GM10266 (cell line): ENCODE measurements at regions not wholly inside any gene's neighbourhood (a gene's known extent, or its start where the extent isn't known, plus 50 kb on each side); places are given as distances from the start of the nearest gene placed in this dataset.

Source experiments
- DNase-seq: peaks from one replicate; pipeline ENCODE4 v3.0.0; 2012; ENCODE audit errors: extremely low spot score
- CTCF ChIP-seq: IDR thresholded peaks from 2 replicates; pipeline ENCODE4 v1.5.1; 2012; ENCODE audit warnings: mild to moderate bottlenecking, low read depth; ENCODE audit not compliant: control insufficient read depth, insufficient read depth; ENCODE audit errors: missing control alignments

GRCh38 chr3:70409018-70409417 is 96.6 kb upstream of the MDFIC2 start:
- no peak for DNase-seq
- TF ChIP-seq CTCF, result no peak

- no peak for DNase-seq
- no peak for TF ChIP-seq CTCF
These were observed 87.8 kb upstream of the MDFIC2 start for GRCh38 chr3:70400194-70400593.

- TF ChIP-seq CTCF, result no peak
- DNase-seq, result no peak
These were observed 81.6 kb upstream of the MDFIC2 start for GRCh38 chr3:70393881-70394612.

- no peak for TF ChIP-seq CTCF
- DNase-seq, result no peak
These were observed 79.8 kb upstream of the MDFIC2 start for GRCh38 chr3:70392227-70392626.

- DNase-seq, result no peak
- no peak for TF ChIP-seq CTCF
These were observed 75.5 kb upstream of the MDFIC2 start for GRCh38 chr3:70387889-70388288.

GRCh38 chr3:70386846-70387245 is 74.4 kb upstream of the MDFIC2 start:
- TF ChIP-seq CTCF, result no peak
- no peak for DNase-seq

GRCh38 chr3:70386043-70386442 is 73.6 kb upstream of the MDFIC2 start:
- TF ChIP-seq CTCF, result no peak
- DNase-seq, result no peak
